ENCODE measurements at regions not wholly inside any gene's neighbourhood (a gene's known extent, or its start where the extent isn't known, plus 50 kb on each side); places are given as distances from the start of the nearest gene placed in this dataset.

DNA sequence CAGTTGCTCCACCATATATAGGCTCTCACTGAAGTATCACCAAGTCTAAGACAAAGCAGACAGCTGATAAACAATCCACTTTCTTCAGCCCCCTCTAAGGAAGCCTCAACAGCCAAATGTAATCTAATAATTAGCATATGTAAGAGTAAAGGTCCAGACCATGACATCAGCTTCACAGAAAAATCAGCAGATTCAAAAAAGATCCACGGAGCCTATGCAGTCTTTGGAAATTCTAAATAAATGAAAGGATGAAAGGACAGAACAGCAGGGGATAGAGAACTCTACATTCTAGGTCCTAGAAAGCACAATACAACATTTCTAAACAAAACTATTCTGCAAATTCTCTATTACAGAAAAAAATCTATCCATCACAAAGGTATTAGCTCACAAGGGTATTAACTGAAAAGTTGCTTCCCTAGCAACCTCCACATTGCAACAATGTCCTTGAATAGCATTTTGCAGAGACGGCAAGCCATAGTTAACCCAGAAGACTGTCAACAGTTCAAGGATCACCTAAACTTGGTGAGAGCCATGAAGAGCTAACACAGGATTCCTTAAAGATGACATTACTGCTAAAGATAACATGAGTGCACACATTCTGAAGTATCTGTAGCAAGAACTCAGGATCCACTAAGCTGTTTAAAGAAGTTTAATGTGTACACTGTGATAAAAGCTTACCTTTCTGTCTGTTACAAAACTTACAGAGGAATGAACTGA, 74.3 kb downstream of the SIPA1L2 start:
- no peak for DNase-seq

- no peak for DNase-seq
These were observed 75.5 kb downstream of the SIPA1L2 start for GRCh38 chr1:232554409-232554808.

DNA sequence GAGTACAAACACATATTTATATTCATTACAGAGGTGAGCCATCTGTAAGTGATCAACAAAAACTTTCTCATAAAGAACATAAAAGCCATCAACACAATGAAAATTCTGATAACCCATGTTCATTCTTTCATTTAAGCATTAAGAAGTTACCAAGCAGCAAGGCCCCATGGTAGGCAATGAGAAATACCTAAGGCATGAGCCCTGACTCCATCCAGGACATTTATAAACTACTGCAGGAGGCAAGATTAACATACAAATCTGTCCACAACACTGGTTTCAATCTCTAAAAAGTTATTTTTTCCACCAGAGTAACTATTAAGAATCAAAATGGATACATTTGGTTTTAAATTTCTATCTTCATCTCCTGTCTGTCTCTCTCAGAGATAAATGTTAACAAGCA, 76.1 kb downstream of the SIPA1L2 start:
- no peak for DNase-seq

DNA sequence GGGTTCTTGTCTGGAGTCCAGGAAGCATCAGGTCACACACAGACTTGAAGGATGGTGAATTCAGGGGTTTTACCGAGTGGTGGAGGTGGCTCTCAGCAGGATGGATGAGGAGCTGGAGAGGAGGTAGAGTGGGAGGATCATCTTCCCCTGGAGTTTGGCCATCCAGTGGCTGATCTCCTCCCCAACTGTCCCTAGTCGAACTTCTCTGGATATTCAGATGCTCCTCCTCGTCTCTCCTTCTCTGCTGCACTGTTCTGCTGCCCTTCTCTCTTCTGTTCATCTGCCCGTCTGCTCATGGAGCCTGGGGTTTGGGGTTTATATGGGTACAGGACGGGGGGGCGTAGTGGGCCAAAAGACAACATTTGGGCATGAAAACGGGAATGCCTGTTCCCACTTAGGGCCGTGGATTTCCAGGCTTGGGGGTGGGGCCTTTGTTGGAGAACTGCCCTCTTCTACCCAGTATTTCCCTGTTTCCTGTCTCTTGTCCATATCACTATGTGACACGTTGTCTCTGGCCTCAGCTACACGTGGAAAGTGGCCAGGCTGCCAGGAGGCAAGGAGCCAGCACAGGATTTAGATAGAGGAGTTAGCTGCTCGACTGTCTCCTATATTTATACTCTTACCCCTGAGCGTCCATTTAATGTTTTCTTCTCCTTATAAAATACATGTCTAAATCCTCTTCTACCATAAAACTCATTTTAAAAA, 76.7 kb downstream of the SIPA1L2 start:
- peak; percentile 76 for DNase-seq

- no peak for DNase-seq
These were observed 78.5 kb downstream of the SIPA1L2 start for GRCh38 chr1:232551386-232551785.

DNA sequence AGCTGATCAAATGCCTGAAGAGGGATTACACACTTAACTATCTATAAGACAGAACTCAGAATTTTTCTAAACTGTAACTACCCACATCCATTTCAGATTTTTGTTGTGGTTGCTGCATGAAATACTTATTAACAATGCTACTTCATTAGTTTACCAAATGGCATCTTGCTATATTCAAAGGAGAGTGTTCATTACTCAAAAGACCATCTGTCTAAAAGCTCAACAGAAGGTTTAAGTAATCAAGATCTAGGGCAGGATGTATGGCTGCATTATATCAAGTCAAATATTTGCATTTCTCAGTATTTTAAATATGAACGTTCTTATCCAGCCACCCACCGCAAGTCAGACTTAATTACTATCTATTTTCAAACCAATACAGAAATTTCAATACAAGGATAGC, 79.9 kb downstream of the SIPA1L2 start:
- DNase-seq: no peak

- no peak for DNase-seq
These were observed 81.2 kb downstream of the SIPA1L2 start for GRCh38 chr1:232548691-232549090.

GRCh38 chr1:232547938-232548484, 81.9 kb downstream of the SIPA1L2 start:
- no peak for DNase-seq

DNA sequence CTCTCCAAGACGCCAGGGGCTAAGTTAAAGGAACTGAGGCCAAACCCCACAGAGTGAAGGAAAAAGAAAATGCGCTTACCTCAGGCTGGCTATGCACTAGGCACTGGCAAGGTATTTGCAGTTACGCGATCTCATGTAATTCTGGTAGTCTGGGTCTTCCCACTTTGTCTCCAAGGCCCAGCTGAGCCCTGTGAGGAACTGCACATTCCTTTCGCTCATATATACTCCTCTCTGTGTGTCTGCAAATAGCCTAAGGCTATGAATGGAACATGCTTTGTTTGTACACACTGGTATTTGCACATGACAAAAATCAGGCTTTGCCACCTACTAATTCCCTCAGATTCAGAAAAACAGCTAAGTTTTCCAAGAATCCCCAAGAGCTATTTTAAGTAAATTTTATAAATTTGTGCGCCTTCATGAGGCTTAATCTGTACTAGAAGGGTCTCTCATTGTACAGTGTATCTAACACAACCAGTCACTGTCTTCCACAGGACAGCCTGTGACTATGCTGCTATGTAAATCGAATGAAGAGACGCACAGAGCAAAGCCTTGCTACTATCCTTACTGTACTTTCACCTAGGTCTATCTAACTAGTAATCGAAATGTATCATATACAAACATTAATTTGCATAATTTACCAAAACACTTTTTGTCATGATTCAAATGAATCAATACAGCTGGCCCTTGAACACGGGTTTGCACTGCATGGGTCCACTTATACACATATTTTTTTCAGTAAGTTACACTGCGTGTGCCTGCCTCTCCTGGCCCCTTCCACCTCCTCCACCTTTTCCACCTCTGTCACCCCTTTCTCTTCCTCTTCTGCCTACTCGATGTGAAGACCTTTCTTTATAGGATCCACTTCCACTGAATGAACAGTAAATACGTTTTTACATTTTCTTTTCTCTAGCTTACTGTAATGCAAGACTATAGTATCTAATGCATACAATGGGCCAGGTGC, 87.0 kb downstream of the SIPA1L2 start:
- no peak for DNase-seq

GRCh38 chr1:232538943-232539302, 91.0 kb downstream of the SIPA1L2 start:
- no peak for DNase-seq

- no peak for DNase-seq
These were observed 91.5 kb downstream of the SIPA1L2 start for GRCh38 chr1:232538224-232538942.

- no peak for DNase-seq
These were observed 95.1 kb downstream of the SIPA1L2 start for GRCh38 chr1:232534552-232535517.

DNA sequence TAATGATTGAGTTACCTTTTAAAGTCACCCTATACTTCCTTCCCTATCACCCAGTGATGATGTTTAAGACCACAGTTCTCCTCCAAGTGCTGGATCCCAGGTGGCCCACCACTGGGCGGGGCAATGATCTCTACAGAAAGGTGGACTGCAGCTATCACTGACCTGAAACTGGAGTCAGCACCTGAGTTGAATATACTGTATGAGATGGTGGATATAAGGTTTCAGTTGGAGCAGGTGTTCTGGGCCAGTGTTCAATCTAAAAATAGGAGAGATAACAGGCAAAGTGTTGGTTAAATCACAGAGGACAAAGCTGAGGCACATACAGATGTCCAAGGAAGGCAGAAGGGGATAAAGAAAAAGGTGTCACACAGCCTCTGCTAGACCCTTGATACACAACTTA, 96.6 kb downstream of the SIPA1L2 start:
- no peak for DNase-seq

DNA sequence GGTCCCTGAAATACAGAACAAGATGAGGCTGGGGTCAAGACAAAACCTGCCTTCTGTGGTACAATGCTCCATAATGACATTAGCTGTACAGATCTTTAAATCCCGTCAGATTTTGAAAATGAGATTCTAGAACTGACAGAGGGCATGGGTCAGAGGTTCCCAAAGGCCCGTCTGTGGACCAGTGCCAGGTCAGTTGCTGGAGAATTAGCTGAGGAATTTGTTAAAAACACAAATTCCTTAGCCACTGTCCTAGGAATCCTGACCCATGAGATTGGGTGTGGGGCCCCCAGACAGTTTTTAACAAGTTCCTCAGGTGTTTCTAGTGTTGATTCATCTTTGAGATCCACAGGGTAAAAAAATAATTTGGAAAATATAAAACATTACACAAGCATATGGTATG, 97.0 kb downstream of the SIPA1L2 start:
- DNase-seq: no peak

- no peak for DNase-seq
These were observed 98.6 kb downstream of the SIPA1L2 start for GRCh38 chr1:232531291-232531690.

DNA sequence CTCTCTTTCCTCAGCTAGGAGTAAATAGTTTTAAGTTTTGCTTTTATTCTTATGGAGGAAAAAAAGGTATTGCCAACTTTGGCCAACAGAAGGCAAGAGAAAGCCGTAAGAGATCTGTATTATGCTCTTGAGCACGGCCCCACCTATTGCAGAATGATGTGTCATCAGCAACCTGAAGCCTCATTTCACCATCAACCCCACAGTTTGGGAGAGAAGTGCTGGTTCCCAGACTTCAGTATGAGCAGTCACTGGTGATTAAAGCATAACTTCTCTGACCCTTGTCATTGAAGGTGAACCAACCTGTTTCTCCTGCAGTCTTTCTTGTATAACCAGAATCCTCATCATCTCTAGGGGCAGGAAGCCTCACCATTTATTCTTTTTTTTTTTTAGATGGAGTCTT, 100.2 kb downstream of the SIPA1L2 start:
- no peak for DNase-seq

DNA sequence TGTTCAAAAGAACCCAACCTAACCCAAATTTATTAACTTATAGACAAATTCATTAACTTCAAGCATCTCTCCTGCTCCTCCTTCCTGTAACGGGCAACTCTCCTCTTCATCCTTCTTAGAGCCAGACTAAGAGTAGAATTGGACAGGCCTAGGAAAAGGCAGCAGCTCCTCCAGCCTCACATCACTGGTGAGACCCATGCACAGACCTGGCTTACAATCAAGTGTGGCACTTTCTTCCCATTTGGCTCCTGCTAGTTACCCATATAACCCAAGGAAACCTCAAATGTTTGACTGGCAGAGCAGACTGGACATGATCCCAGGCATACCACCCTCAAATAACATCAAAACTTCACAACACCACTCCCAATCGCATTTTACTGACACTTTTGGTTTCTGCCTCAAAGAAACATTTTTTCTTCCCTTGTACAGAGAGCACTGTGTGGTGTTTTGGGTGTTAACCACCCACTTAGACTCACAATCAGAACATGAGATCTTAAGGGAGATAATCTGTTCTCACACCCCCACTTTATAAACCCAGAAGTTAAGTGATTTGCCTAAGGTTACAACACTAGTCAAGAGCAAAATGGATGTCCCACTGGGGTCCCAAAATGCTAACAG, 101.4 kb downstream of the SIPA1L2 start:
- no peak for DNase-seq

- no peak for DNase-seq
These were observed 105.9 kb downstream of the SIPA1L2 start for GRCh38 chr1:232524056-232524455.

- DNase-seq: no peak
These were observed 107.7 kb downstream of the SIPA1L2 start for GRCh38 chr1:232522189-232522588.

GRCh38 chr1:232521660-232522059, 108.3 kb downstream of the SIPA1L2 start:
- no peak for DNase-seq

DNA sequence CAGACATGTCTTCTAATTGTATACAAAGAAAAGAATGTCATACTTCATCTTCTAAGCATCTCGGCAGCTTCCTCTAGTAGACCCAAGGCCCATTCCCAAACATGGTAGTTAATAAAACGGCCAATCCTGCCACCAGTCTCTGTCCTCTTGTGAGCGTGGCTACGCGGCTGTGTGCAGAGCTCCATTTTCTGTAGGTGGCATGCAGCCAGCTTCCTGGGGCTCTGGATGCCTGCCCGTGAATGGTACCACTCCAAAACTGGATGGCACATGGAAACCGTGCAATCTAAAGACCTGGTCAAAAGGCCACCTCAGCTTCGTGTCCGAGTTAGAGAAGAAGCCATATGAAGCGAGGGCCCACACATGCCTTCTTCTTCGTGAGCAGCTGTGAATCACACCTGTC, 110.7 kb downstream of the SIPA1L2 start:
- peak; percentile 24 for DNase-seq
